Left ventricle myocardium inferior (tissue), 1 donor: ENCODE measurements at regions not wholly inside any gene's neighbourhood (a gene's known extent, or its start where the extent isn't known, plus 50 kb on each side); places are given as distances from the start of the nearest gene placed in this dataset.

Source experiments
- DNase-seq: peaks from one replicate; pipeline ENCODE4 v3.0.0-alpha.2; 2020
- H3K27ac ChIP-seq: fragments of 200-600 bp; replicated peaks from 2 replicates; pipeline ENCODE4 v1.8.0; 2021
- H3K27me3 ChIP-seq: fragments of 200-600 bp; 2 replicates; pipeline ENCODE4 v1.8.0; 2021; ENCODE audit warnings: low read depth
- H3K36me3 ChIP-seq: fragments of 200-600 bp; 2 replicates; pipeline ENCODE4 v1.8.0; 2021
- H3K4me1 ChIP-seq: fragments of 200-600 bp; 2 replicates; pipeline ENCODE4 v1.8.0; 2021
- H3K4me3 ChIP-seq: fragments of 200-600 bp; 2 replicates; pipeline ENCODE4 v1.8.0; 2021; ENCODE audit warnings: mild to moderate bottlenecking, moderate library complexity
- H3K9me3 ChIP-seq: fragments of 200-600 bp; replicated peaks from 2 replicates; pipeline ENCODE4 v1.8.0; 2021
- intact Hi-C: fragments of 100-400 bp; cut with micrococcal nuclease; formaldehyde crosslinking; loops from one replicate; pipeline ENCODE4 v1.11.0; 2022
- TF ChIP-seq, protein P1 (sequence below): fragments of 200-600 bp; IDR thresholded peaks from 2 replicates; pipeline ENCODE4 v1.8.0; 2021; ENCODE audit warnings: antibody characterized with exemption, mild to moderate bottlenecking, borderline replicate concordance
- donor health status: DM: no; HTN: yes; CAD: no; lungs with severe emphysema.

- intact Hi-C loops = no loop called here
- Histone ChIP-seq H3K36me3 (no peaks in the 10 kb centered on the region), H3K9me3 (peaks cover 9% of the 10 kb centered on the region), H3K4me3 (no peak overlapping the region), H3K27me3 (peaks cover 6% of the 10 kb centered on the region), H3K4me1 (no peaks in the 10 kb centered on the region), H3K27ac (no peak overlapping the region)
- TF ChIP-seq, protein P1, sequence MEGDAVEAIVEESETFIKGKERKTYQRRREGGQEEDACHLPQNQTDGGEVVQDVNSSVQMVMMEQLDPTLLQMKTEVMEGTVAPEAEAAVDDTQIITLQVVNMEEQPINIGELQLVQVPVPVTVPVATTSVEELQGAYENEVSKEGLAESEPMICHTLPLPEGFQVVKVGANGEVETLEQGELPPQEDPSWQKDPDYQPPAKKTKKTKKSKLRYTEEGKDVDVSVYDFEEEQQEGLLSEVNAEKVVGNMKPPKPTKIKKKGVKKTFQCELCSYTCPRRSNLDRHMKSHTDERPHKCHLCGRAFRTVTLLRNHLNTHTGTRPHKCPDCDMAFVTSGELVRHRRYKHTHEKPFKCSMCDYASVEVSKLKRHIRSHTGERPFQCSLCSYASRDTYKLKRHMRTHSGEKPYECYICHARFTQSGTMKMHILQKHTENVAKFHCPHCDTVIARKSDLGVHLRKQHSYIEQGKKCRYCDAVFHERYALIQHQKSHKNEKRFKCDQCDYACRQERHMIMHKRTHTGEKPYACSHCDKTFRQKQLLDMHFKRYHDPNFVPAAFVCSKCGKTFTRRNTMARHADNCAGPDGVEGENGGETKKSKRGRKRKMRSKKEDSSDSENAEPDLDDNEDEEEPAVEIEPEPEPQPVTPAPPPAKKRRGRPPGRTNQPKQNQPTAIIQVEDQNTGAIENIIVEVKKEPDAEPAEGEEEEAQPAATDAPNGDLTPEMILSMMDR = no peak
- DNase-seq = no peak
Observed at GRCh38 chr1:112344754-112345423, 51.1 kb upstream of the CTTNBP2NL start.
